Brain microvascular endothelial cell (primary cell): ENCODE measurements at regions not wholly inside any gene's neighbourhood (a gene's known extent, or its start where the extent isn't known, plus 50 kb on each side); places are given as distances from the start of the nearest gene placed in this dataset.
A peak's percentile ranks its signal among the peaks of the same experiment; 100 is the strongest.

Experiments used
- DNase-seq: peaks from one replicate; pipeline ENCODE4 v3.0.0-alpha.2; 2020
- H3K27ac ChIP-seq: fragments of 250-450 bp; sonication (Bioruptor Pico); 2 replicates; pipeline ENCODE4 v1.5.1; 2020; ENCODE audit warnings: mild to moderate bottlenecking, moderate library complexity
- H3K27me3 ChIP-seq: fragments of 250-450 bp; sonication (Bioruptor Pico); replicated peaks from 2 replicates; pipeline ENCODE4 v1.5.1; 2020; ENCODE audit warnings: mild to moderate bottlenecking
- H3K36me3 ChIP-seq: fragments of 250-450 bp; sonication (Bioruptor Pico); replicated peaks from 2 replicates; pipeline ENCODE4 v1.5.1; 2020; ENCODE audit warnings: mild to moderate bottlenecking
- H3K4me3 ChIP-seq: 2 replicates; pipeline ENCODE4 v1.5.1; 2011; ENCODE audit warnings: low read depth, mild to moderate bottlenecking, control low read depth, low read length, moderate library complexity
- in situ Hi-C: cut with HindIII; loops from 2 replicates; pipeline ENCODE4 v1.10.0; 2017; ENCODE audit warnings: low sequenced_read_pairs, low pct_ligation_motif_present
- TF ChIP-seq, protein P1 (sequence below): IDR thresholded peaks from 2 replicates; pipeline ENCODE4 v1.5.1; 2011; ENCODE audit warnings: low read depth, mild to moderate bottlenecking, moderate library complexity, low read length, control low read depth, inconsistent platforms; ENCODE audit errors: missing control alignments

DNA sequence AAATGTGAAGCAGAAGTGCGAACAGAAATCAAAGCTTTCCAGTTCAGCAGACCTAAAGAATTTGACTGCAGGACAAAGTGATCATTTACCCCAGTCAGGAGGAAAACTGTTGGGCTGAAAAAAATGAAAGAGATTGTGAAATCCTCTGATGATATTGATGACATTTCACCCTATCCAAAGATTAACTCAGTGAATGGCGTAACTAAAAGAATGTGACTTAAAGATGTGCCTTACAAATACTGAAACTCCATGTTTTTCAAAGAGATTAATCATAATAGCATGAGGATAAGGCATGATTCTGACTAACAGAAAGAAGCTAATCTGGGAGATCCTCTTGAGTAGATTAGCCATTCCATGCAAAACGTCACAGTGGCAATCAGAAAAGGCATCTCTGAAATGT, 225.6 kb downstream of the DUSP6 start:
- DNase-seq = peak; percentile 6
- H3K36me3 ChIP-seq = no peaks in the 10 kb centered on the region
- in situ Hi-C loops = no loop called here
- no peak overlapping the region for H3K4me3 ChIP-seq
- H3K27ac ChIP-seq = no peak overlapping the region
- no peaks in the 10 kb centered on the region for H3K27me3 ChIP-seq
- TF ChIP-seq, protein P1, sequence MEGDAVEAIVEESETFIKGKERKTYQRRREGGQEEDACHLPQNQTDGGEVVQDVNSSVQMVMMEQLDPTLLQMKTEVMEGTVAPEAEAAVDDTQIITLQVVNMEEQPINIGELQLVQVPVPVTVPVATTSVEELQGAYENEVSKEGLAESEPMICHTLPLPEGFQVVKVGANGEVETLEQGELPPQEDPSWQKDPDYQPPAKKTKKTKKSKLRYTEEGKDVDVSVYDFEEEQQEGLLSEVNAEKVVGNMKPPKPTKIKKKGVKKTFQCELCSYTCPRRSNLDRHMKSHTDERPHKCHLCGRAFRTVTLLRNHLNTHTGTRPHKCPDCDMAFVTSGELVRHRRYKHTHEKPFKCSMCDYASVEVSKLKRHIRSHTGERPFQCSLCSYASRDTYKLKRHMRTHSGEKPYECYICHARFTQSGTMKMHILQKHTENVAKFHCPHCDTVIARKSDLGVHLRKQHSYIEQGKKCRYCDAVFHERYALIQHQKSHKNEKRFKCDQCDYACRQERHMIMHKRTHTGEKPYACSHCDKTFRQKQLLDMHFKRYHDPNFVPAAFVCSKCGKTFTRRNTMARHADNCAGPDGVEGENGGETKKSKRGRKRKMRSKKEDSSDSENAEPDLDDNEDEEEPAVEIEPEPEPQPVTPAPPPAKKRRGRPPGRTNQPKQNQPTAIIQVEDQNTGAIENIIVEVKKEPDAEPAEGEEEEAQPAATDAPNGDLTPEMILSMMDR = no peak

DNA sequence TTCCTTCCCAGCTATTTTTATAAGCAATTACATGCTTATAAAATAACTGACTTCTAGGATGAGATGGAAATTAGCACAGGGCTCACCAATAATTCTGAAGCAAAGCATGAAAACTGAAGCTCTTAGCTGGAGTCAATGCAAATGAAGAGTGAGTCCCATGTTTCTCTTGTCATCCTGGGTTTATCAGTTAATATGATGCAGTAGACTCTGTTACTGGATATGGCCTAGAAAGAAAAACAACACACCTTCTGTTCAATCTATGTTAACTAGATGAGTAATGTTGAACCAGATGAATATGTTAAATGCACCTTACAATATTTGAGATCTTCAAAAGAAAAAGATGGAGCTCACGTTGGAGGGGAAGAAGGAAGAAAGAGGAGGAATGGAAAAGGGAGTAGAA, 229.4 kb downstream of the DUSP6 start:
- Histone ChIP-seq H3K27me3 (no peaks in the 10 kb centered on the region), H3K4me3 (no peak overlapping the region), H3K27ac (no peak overlapping the region), H3K36me3 (no peaks in the 10 kb centered on the region)
- TF ChIP-seq, protein P1 = no peak
- in situ Hi-C loops = no loop called here
- no peak for DNase-seq

DNA sequence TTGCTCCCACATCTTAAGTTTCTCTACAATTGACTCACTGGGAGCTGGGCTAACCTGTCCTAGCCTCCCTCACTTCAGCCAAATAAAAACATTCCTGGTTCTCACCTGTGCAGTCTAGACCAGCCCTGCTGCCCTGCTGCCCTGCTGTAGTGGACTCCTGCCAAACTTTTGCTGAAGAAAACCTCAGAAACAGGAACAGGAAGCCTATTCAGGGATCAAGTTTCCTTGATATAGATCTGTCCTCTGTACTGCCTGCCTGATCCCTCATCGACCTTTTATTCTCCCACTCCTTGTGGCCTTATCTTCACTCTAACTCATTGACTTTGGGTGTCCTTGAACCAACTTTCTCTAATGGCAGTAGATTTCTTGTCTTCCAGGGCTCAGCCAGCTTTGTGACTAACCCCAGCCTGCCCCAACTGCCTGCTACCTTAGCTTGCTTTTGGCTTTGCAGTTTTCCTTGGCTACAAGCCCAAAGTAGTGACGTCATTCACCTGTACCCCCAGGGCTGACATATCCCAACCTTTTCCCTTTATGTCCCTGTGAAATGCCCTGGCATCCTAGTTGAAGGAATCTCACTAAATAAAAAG, 234.8 kb downstream of the DUSP6 start:
- Histone ChIP-seq H3K27me3 (no peaks in the 10 kb centered on the region), H3K4me3 (no peak overlapping the region), H3K36me3 (no peaks in the 10 kb centered on the region), H3K27ac (no peak overlapping the region)
- TF ChIP-seq, protein P1 = no peak
- in situ Hi-C loops = no loop called here
- no peak for DNase-seq

DNA sequence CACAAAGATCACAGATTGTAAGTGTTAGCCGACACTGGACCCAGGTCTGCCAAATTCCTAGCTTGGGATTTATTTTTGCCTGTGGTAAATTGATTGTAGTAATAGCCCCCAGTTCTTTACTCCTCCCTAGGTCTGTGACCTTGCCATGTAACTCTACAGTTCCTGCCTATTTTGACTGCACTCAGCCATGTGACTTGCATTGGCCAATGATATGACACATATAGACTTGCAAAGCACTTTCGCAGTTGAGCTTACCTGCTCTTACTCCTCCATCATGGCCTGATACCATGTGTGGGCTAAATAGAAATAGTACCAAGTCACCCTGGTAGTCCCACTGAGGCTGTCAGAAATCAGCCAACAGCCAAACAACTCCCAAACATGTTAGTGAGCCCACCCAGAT, 240.3 kb downstream of the DUSP6 start:
- no peaks in the 10 kb centered on the region for H3K27me3 ChIP-seq
- in situ Hi-C loops = no loop called here
- DNase-seq = no peak
- TF ChIP-seq, protein P1 = no peak
- no peaks in the 10 kb centered on the region for H3K36me3 ChIP-seq
- no peak overlapping the region for H3K27ac ChIP-seq
- no peak overlapping the region for H3K4me3 ChIP-seq

DNA sequence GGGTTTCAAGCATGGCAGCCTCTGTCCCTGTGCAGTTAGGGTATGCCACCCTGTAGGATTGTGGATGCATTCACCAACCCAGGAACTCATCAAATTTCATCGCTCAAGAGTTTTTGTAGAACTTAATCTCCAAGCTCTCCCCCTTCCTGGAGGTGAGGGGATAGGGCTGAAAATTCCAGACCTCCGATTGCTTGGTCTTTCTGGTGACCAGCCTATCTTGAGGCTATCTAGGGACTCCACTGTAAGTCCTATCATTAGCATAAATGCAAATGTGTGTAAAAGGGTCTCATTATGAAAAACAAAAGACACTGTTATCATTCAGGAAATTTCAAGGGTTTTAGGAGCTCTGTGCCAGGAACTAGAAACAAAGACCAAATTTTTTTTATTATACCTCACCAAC, 244.0 kb downstream of the DUSP6 start:
- DNase-seq = no peak
- in situ Hi-C loops = no loop called here
- H3K36me3 ChIP-seq = no peaks in the 10 kb centered on the region
- H3K27ac ChIP-seq = no peak overlapping the region
- H3K4me3 ChIP-seq = no peak overlapping the region
- TF ChIP-seq, protein P1 = no peak
- H3K27me3 ChIP-seq = no peaks in the 10 kb centered on the region

DNA sequence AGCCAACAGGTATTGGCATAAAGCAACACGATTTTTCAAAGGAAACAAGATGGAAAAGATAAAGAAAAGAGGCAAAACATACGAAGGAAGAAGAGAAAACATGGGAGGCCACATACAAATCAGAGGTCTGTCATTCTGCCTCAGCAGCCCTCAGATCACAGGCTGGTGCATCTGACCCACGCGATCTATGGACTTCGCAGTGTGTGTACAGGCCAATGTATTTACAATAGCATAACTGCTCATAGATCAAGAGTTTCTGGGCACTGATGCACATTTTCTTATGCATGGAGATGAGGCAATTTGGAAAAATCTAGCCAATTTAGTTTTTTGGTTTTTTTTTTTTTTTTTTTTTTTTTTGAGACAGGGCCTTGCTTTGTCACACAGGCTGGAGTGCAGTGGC, 245.4 kb downstream of the DUSP6 start:
- in situ Hi-C loops = no loop called here
- no peaks in the 10 kb centered on the region for H3K27me3 ChIP-seq
- TF ChIP-seq, protein P1 = no peak
- no peak for DNase-seq
- no peaks in the 10 kb centered on the region for H3K36me3 ChIP-seq
- no peak overlapping the region for H3K4me3 ChIP-seq
- no peak overlapping the region for H3K27ac ChIP-seq
